OCI-LY1 (cell line): ENCODE measurements at regions not wholly inside any gene's neighbourhood (a gene's known extent, or its start where the extent isn't known, plus 50 kb on each side); places are given as distances from the start of the nearest gene placed in this dataset.
"Not testable (repeated sequence)": the region's sequence is repeated elsewhere in the genome, so short reads cannot be mapped to it uniquely, and the experiment has no call there.

Experiments used
- CTCF ChIP-seq: fragments of 200-600 bp; sonication (generic), shearing (Covaris generic); IDR thresholded peaks from 2 replicates; pipeline ENCODE4 v1.5.1; 2017; ENCODE audit warnings: mild to moderate bottlenecking, antibody characterized with exemption, low read length, moderate library complexity, mixed read lengths
- EZH2 ChIP-seq: fragments of 200-600 bp; sonication (generic), shearing (Covaris generic); IDR thresholded peaks from 2 replicates; pipeline ENCODE4 v1.8.0; 2017; ENCODE audit warnings: borderline replicate concordance, mixed run types, mild to moderate bottlenecking, antibody characterized with exemption, low read length, moderate library complexity, mixed read lengths

- TF ChIP-seq CTCF, EZH2: not testable (repeated sequence)
These were observed 191.3 kb upstream of the PKP2 start for GRCh38 chr12:33087876-33088275.
